ENCODE measurements at regions not wholly inside any gene's neighbourhood (a gene's known extent, or its start where the extent isn't known, plus 50 kb on each side); places are given as distances from the start of the nearest gene placed in this dataset.

GRCh38 chr13:56335775-56336174, 804.9 kb upstream of the PRR20A start:
- Histone ChIP-seq H3K27me3 (ENCODE audit: insufficient read depth, low read length) (no peaks in the 10 kb centered on the region), H3K9me3 (ENCODE audit: low read depth, low read length) (peaks cover 5% of the 10 kb centered on the region), H3K36me3 (ENCODE audit: insufficient read depth, low read length) (no peaks in the 10 kb centered on the region), H3K79me2 (ENCODE audit: insufficient read depth, low read length) (no peaks in the 10 kb centered on the region), H3K27ac (ENCODE audit: low read depth, low read length) (no peak overlapping the region), H3K4me3 (ENCODE audit: insufficient read depth, low read length) (no peak overlapping the region), H3K4me1 (ENCODE audit: insufficient read depth, low read length) (no peaks in the 10 kb centered on the region), H2AFZ (ENCODE audit: low read length) (no peak overlapping the region), H3K4me2 (ENCODE audit: insufficient read depth, low read length) (no peak overlapping the region), H4K20me1 (ENCODE audit: insufficient read depth, low read length) (no peaks in the 10 kb centered on the region)
- no peak for TF ChIP-seq CTCF (IDR thresholded peaks at IDR 0.05; ENCODE audit: extremely low read depth, low read depth, low read length)
- DNase-seq (ENCODE audit: insufficient read length, low spot score, missing footprints) = no peak

- Histone ChIP-seq H3K4me3 (ENCODE audit: insufficient read depth, low read length) (no peak overlapping the region), H2AFZ (ENCODE audit: low read length) (no peak overlapping the region), H3K4me1 (ENCODE audit: insufficient read depth, low read length) (no peaks in the 10 kb centered on the region), H3K36me3 (ENCODE audit: insufficient read depth, low read length) (no peaks in the 10 kb centered on the region), H3K4me2 (ENCODE audit: insufficient read depth, low read length) (no peak overlapping the region), H4K20me1 (ENCODE audit: insufficient read depth, low read length) (no peaks in the 10 kb centered on the region), H3K27me3 (ENCODE audit: insufficient read depth, low read length) (no peaks in the 10 kb centered on the region), H3K9me3 (ENCODE audit: low read depth, low read length) (peaks cover 2% of the 10 kb centered on the region), H3K79me2 (ENCODE audit: insufficient read depth, low read length) (no peaks in the 10 kb centered on the region), H3K27ac (ENCODE audit: low read depth, low read length) (no peak overlapping the region)
- no peak for TF ChIP-seq CTCF (IDR thresholded peaks at IDR 0.05; ENCODE audit: extremely low read depth, low read depth, low read length)
- DNase-seq (ENCODE audit: insufficient read length, low spot score, missing footprints) = no peak
Measured at GRCh38 chr13:56338421-56338820, 802.3 kb upstream of the PRR20A start.

GRCh38 chr13:56347014-56347413, 793.7 kb upstream of the PRR20A start:
- H2AFZ ChIP-seq (ENCODE audit: low read length) = no peak overlapping the region
- no peak for TF ChIP-seq CTCF (IDR thresholded peaks at IDR 0.05; ENCODE audit: extremely low read depth, low read depth, low read length)

GRCh38 chr13:56349866-56350265, 790.9 kb upstream of the PRR20A start:
- H3K27ac ChIP-seq (ENCODE audit: low read depth, low read length) = no peak overlapping the region
- no peak overlapping the region for H3K4me3 ChIP-seq (ENCODE audit: insufficient read depth, low read length)
- no peaks in the 10 kb centered on the region for H3K9me3 ChIP-seq (ENCODE audit: low read depth, low read length)
- no peaks in the 10 kb centered on the region for H4K20me1 ChIP-seq (ENCODE audit: insufficient read depth, low read length)
- H3K4me1 ChIP-seq (ENCODE audit: insufficient read depth, low read length) = no peaks in the 10 kb centered on the region
- no peaks in the 10 kb centered on the region for H3K79me2 ChIP-seq (ENCODE audit: insufficient read depth, low read length)
- DNase-seq (ENCODE audit: insufficient read length, low spot score, missing footprints) = no peak
- no peak overlapping the region for H2AFZ ChIP-seq (ENCODE audit: low read length)
- H3K4me2 ChIP-seq (ENCODE audit: insufficient read depth, low read length) = no peak overlapping the region
- no peaks in the 10 kb centered on the region for H3K27me3 ChIP-seq (ENCODE audit: insufficient read depth, low read length)
- H3K36me3 ChIP-seq (ENCODE audit: insufficient read depth, low read length) = no peaks in the 10 kb centered on the region
- TF ChIP-seq CTCF (IDR thresholded peaks at IDR 0.05; ENCODE audit: extremely low read depth, low read depth, low read length) = no peak

More at GRCh38 chr13:56347014-56347413, 793.7 kb upstream of the PRR20A start:
- Histone ChIP-seq H3K4me2 (ENCODE audit: insufficient read depth, low read length) (no peak overlapping the region), H3K9me3 (ENCODE audit: low read depth, low read length) (no peaks in the 10 kb centered on the region), H3K4me3 (ENCODE audit: insufficient read depth, low read length) (no peak overlapping the region), H4K20me1 (ENCODE audit: insufficient read depth, low read length) (no peaks in the 10 kb centered on the region), H3K79me2 (ENCODE audit: insufficient read depth, low read length) (no peaks in the 10 kb centered on the region), H3K36me3 (ENCODE audit: insufficient read depth, low read length) (no peaks in the 10 kb centered on the region), H3K4me1 (ENCODE audit: insufficient read depth, low read length) (no peaks in the 10 kb centered on the region), H3K27me3 (ENCODE audit: insufficient read depth, low read length) (no peaks in the 10 kb centered on the region), H3K27ac (ENCODE audit: low read depth, low read length) (no peak overlapping the region)
- no peak for DNase-seq (ENCODE audit: insufficient read length, low spot score, missing footprints)

All from osteoblast (primary cell).